Activated T-cell treated with anti-CD3 and anti-CD28 coated beads, Interleukin-2, amount 50 U/mL, for 72 hours (primary cell): ENCODE measurements at regions not wholly inside any gene's neighbourhood (a gene's known extent, or its start where the extent isn't known, plus 50 kb on each side); places are given as distances from the start of the nearest gene placed in this dataset.
"Not testable (repeated sequence)": the region's sequence is repeated elsewhere in the genome, so short reads cannot be mapped to it uniquely, and the experiment has no call there.

Source experiments
- ATAC-seq, 2 donors: fragments of 150-1000 bp; cut with Tn5 transposase; replicated peaks in 1 of 2; 2 replicates each; pipeline ENCODE4 v1.10.0; 2021; ENCODE audit warnings: moderate library complexity in 2 of 2, mild to moderate bottlenecking in 1 of 2
- DNase-seq, 2 donors: peaks; one replicate each; pipeline ENCODE4 v3.0.0; 2021 to 2022; ENCODE audit warnings: mixed read lengths in 1 of 2
- H3K27ac Mint-ChIP-seq: one replicate; pipeline ENCODE4 v1.8.0; 2022; ENCODE audit warnings: mild to moderate bottlenecking, moderate library complexity, mixed read lengths
- H3K27me3 Mint-ChIP-seq: one replicate; pipeline ENCODE4 v1.8.0; 2022; ENCODE audit warnings: low read depth, mixed read lengths
- H3K36me3 Mint-ChIP-seq, 2 donors: one replicate each; pipeline ENCODE4 v1.8.0; 2022; ENCODE audit warnings: mixed read lengths in 2 of 2, mild to moderate bottlenecking in 1 of 2; ENCODE audit not compliant: insufficient read depth in 2 of 2
- H3K4me1 Mint-ChIP-seq: one replicate; pipeline ENCODE4 v1.8.0; 2022; ENCODE audit warnings: low read depth, mixed read lengths
- H3K4me3 Mint-ChIP-seq, 2 donors: one replicate each; pipeline ENCODE4 v1.8.0; 2022; ENCODE audit warnings: mild to moderate bottlenecking in 2 of 2, mixed read lengths in 2 of 2, moderate library complexity in 2 of 2
- H3K9me3 Mint-ChIP-seq, 2 donors: one replicate each; pipeline ENCODE4 v1.8.0; 2022; ENCODE audit warnings: mixed read lengths in 2 of 2

GRCh38 chr2:220815698-220816097 lies 756.4 kb downstream of the EPHA4 start:
- H3K36me3 Mint-ChIP-seq = no peaks in the 10 kb centered on the region
- ATAC-seq = no peak
- H3K27me3 Mint-ChIP-seq = peaks cover 5% of the 10 kb centered on the region
- H3K4me3 Mint-ChIP-seq = no peak overlapping the region
- no peak overlapping the region for H3K27ac Mint-ChIP-seq
- no peaks in the 10 kb centered on the region for H3K4me1 Mint-ChIP-seq
- H3K9me3 Mint-ChIP-seq = peaks cover 0 to 4% of the 10 kb centered on the region in 2 donors
- no peak for DNase-seq

GRCh38 chr2:220821683-220822082 lies 750.4 kb downstream of the EPHA4 start:
- Mint-ChIP-seq H3K4me1 (no peaks in the 10 kb centered on the region), H3K27me3 (peaks cover 5% of the 10 kb centered on the region), H3K9me3 (peaks cover 0 to 7% of the 10 kb centered on the region in 2 donors), H3K4me3 (no peak overlapping the region), H3K36me3 (no peaks in the 10 kb centered on the region), H3K27ac (no peak overlapping the region)
- ATAC-seq (no peak), DNase-seq (no peak)

- not testable (repeated sequence) for H3K27me3 Mint-ChIP-seq, H3K36me3 Mint-ChIP-seq, ATAC-seq, DNase-seq, H3K27ac Mint-ChIP-seq, H3K4me1 Mint-ChIP-seq, H3K4me3 Mint-ChIP-seq, H3K9me3 Mint-ChIP-seq
These were observed 748.5 kb downstream of the EPHA4 start for GRCh38 chr2:220823590-220823989.

GRCh38 chr2:220833446-220833845 lies 738.7 kb downstream of the EPHA4 start:
- no peaks in the 10 kb centered on the region for H3K36me3 Mint-ChIP-seq
- H3K27ac Mint-ChIP-seq = no peak overlapping the region
- ATAC-seq (no peak), DNase-seq (no peak)
- H3K27me3 Mint-ChIP-seq = no peaks in the 10 kb centered on the region
- H3K4me3 Mint-ChIP-seq = no peak overlapping the region
- no peaks in the 10 kb centered on the region for H3K4me1 Mint-ChIP-seq
- H3K9me3 Mint-ChIP-seq = peaks cover 1 to 4% of the 10 kb centered on the region in 2 donors

GRCh38 chr2:220835583-220835982 lies 736.5 kb downstream of the EPHA4 start:
- no peak for ATAC-seq
- Mint-ChIP-seq H3K4me1 (no peaks in the 10 kb centered on the region), H3K27me3 (no peaks in the 10 kb centered on the region), H3K9me3 (peaks cover 0 to 1% of the 10 kb centered on the region in 2 donors), H3K36me3 (no peaks in the 10 kb centered on the region), H3K27ac (no peak overlapping the region), H3K4me3 (no peak overlapping the region)
- DNase-seq = no peak

GRCh38 chr2:220837226-220837625 lies 734.9 kb downstream of the EPHA4 start:
- Mint-ChIP-seq H3K4me3 (no peak overlapping the region), H3K27ac (no peak overlapping the region), H3K4me1 (no peaks in the 10 kb centered on the region), H3K27me3 (no peaks in the 10 kb centered on the region), H3K9me3 (no peaks in the 10 kb centered on the region), H3K36me3 (no peaks in the 10 kb centered on the region)
- no peak for ATAC-seq
- no peak for DNase-seq

- H3K4me1 Mint-ChIP-seq = no peaks in the 10 kb centered on the region
- no peaks in the 10 kb centered on the region for H3K36me3 Mint-ChIP-seq
- H3K27me3 Mint-ChIP-seq = peaks cover 6% of the 10 kb centered on the region
- no peak for DNase-seq
- H3K4me3 Mint-ChIP-seq = no peak overlapping the region
- ATAC-seq = no peak
- peaks cover 0 to 2% of the 10 kb centered on the region in 2 donors for H3K9me3 Mint-ChIP-seq
- no peak overlapping the region for H3K27ac Mint-ChIP-seq
These were observed 729.0 kb downstream of the EPHA4 start for GRCh38 chr2:220842901-220843665.

- no peak overlapping the region for H3K27ac Mint-ChIP-seq
- DNase-seq (no peak), ATAC-seq (no peak)
- peaks cover 0 to 2% of the 10 kb centered on the region in 2 donors for H3K9me3 Mint-ChIP-seq
- H3K36me3 Mint-ChIP-seq = no peaks in the 10 kb centered on the region
- H3K27me3 Mint-ChIP-seq = peaks cover 6% of the 10 kb centered on the region
- H3K4me1 Mint-ChIP-seq = no peaks in the 10 kb centered on the region
- H3K4me3 Mint-ChIP-seq = no peak overlapping the region
These were observed 726.3 kb downstream of the EPHA4 start for GRCh38 chr2:220845766-220846273.

- H3K4me1 Mint-ChIP-seq = no peaks in the 10 kb centered on the region
- no peak overlapping the region for H3K27ac Mint-ChIP-seq
- H3K9me3 Mint-ChIP-seq = peaks cover 0 to 2% of the 10 kb centered on the region in 2 donors
- ATAC-seq (no peak), DNase-seq (no peak)
- no peaks in the 10 kb centered on the region for H3K36me3 Mint-ChIP-seq
- H3K27me3 Mint-ChIP-seq = peaks cover 6% of the 10 kb centered on the region
- H3K4me3 Mint-ChIP-seq = no peak overlapping the region
These were observed 725.1 kb downstream of the EPHA4 start for GRCh38 chr2:220847006-220847405.

- H3K36me3 Mint-ChIP-seq = no peaks in the 10 kb centered on the region
- H3K4me1 Mint-ChIP-seq = no peaks in the 10 kb centered on the region
- no peak overlapping the region for H3K27ac Mint-ChIP-seq
- H3K9me3 Mint-ChIP-seq = peaks cover 0 to 2% of the 10 kb centered on the region in 2 donors
- H3K4me3 Mint-ChIP-seq = no peak overlapping the region
- DNase-seq = no peak
- no peak for ATAC-seq
- H3K27me3 Mint-ChIP-seq = peaks cover 6% of the 10 kb centered on the region
These were observed 724.5 kb downstream of the EPHA4 start for GRCh38 chr2:220847589-220847988.

- Mint-ChIP-seq H3K4me1 (no peaks in the 10 kb centered on the region), H3K9me3 (no peaks in the 10 kb centered on the region), H3K4me3 (no peak overlapping the region), H3K27ac (no peak overlapping the region), H3K36me3 (no peaks in the 10 kb centered on the region), H3K27me3 (peaks cover 6% of the 10 kb centered on the region)
- ATAC-seq (no peak), DNase-seq (no peak)
These were observed 722.7 kb downstream of the EPHA4 start for GRCh38 chr2:220849433-220849832.

- no peak for ATAC-seq
- peaks cover 6% of the 10 kb centered on the region for H3K27me3 Mint-ChIP-seq
- H3K9me3 Mint-ChIP-seq = no peaks in the 10 kb centered on the region
- no peaks in the 10 kb centered on the region for H3K4me1 Mint-ChIP-seq
- no peak overlapping the region for H3K27ac Mint-ChIP-seq
- no peaks in the 10 kb centered on the region for H3K36me3 Mint-ChIP-seq
- DNase-seq = no peak
- H3K4me3 Mint-ChIP-seq = no peak overlapping the region
These were observed 722.0 kb downstream of the EPHA4 start for GRCh38 chr2:220850116-220850515.

- Mint-ChIP-seq H3K9me3 (no peaks in the 10 kb centered on the region), H3K4me1 (no peaks in the 10 kb centered on the region), H3K27ac (no peak overlapping the region), H3K27me3 (no peaks in the 10 kb centered on the region), H3K36me3 (no peaks in the 10 kb centered on the region), H3K4me3 (no peak overlapping the region)
- ATAC-seq (no peak), DNase-seq (no peak)
These were observed 716.8 kb downstream of the EPHA4 start for GRCh38 chr2:220855296-220855695.

- Mint-ChIP-seq H3K27me3 (no peaks in the 10 kb centered on the region), H3K27ac (no peak overlapping the region), H3K4me3 (no peak overlapping the region), H3K36me3 (no peaks in the 10 kb centered on the region), H3K9me3 (no peaks in the 10 kb centered on the region), H3K4me1 (no peaks in the 10 kb centered on the region)
- DNase-seq = no peak
- ATAC-seq = no peak
These were observed 715.6 kb downstream of the EPHA4 start for GRCh38 chr2:220856486-220856885.
